22Rv1 (cell line): ENCODE measurements at regions not wholly inside any gene's neighbourhood (a gene's known extent, or its start where the extent isn't known, plus 50 kb on each side); places are given as distances from the start of the nearest gene placed in this dataset.

ENCODE experiments used
- CTCF ChIP-seq: fragments of 450-650 bp; IDR thresholded peaks from 2 replicates; pipeline ENCODE4 v1.5.1; 2017; ENCODE audit warnings: mild to moderate bottlenecking
- ZFX ChIP-seq: fragments of 450-650 bp; IDR thresholded peaks from 2 replicates; pipeline ENCODE4 v1.6.1; 2017; ENCODE audit warnings: antibody characterized with exemption, borderline replicate concordance

- TF ChIP-seq CTCF, result no peak
- no peak for TF ChIP-seq ZFX
These were observed 463.1 kb upstream of the NECTIN3 start for GRCh38 chr3:110608566-110608965.
